GM23248 (cell line): ENCODE measurements at regions not wholly inside any gene's neighbourhood (a gene's known extent, or its start where the extent isn't known, plus 50 kb on each side); places are given as distances from the start of the nearest gene placed in this dataset.

ENCODE experiments used
- DNase-seq: peaks from one replicate; pipeline ENCODE4 v3.0.0-alpha.2; 2015
- H2AFZ ChIP-seq: fragments of 200-600 bp; sonication (generic); 2 replicates; pipeline ENCODE4 v1.6.1; 2016; ENCODE audit warnings: antibody characterized with exemption
- H3F3A ChIP-seq: fragments of 200-600 bp; sonication (generic); 2 replicates; pipeline ENCODE4 v1.6.1; 2016; ENCODE audit warnings: mild to moderate bottlenecking, antibody characterized with exemption, mixed run types; ENCODE audit not compliant: insufficient read depth
- H3K27ac ChIP-seq: fragments of 200-600 bp; sonication (generic); 2 replicates; pipeline ENCODE4 v1.5.1; 2016; ENCODE audit warnings: mild to moderate bottlenecking
- H3K27me3 ChIP-seq: fragments of 200-600 bp; sonication (generic); replicated peaks from 2 replicates; pipeline ENCODE4 v1.6.1; 2016; ENCODE audit warnings: mild to moderate bottlenecking; ENCODE audit not compliant: insufficient read depth
- H3K36me3 ChIP-seq: fragments of 200-600 bp; sonication (generic); 2 replicates; pipeline ENCODE4 v1.6.1; 2016; ENCODE audit warnings: low read depth, mild to moderate bottlenecking
- H3K4me1 ChIP-seq: fragments of 200-600 bp; sonication (generic); 2 replicates; pipeline ENCODE4 v1.6.1; 2016; ENCODE audit warnings: mild to moderate bottlenecking; ENCODE audit not compliant: insufficient read depth
- H3K4me2 ChIP-seq: fragments of 200-600 bp; sonication (generic); one replicate; pipeline ENCODE4 v1.6.1; 2016; ENCODE audit warnings: mild to moderate bottlenecking; ENCODE audit not compliant: unreplicated experiment
- H3K4me3 ChIP-seq: fragments of 200-600 bp; sonication (generic); 2 replicates; pipeline ENCODE4 v1.5.1; 2016; ENCODE audit warnings: mild to moderate bottlenecking
- H3K79me2 ChIP-seq: fragments of 200-600 bp; sonication (generic); 2 replicates; pipeline ENCODE4 v1.6.1; 2016; ENCODE audit warnings: mild to moderate bottlenecking; ENCODE audit not compliant: insufficient read depth
- H3K9ac ChIP-seq: fragments of 200-600 bp; sonication (generic); 2 replicates; pipeline ENCODE4 v1.6.1; 2016; ENCODE audit warnings: mild to moderate bottlenecking
- H3K9me2 ChIP-seq: fragments of 200-600 bp; sonication (generic); 2 replicates; pipeline ENCODE4 v1.6.1; 2016; ENCODE audit warnings: mixed run types, mild to moderate bottlenecking, moderate library complexity; ENCODE audit not compliant: insufficient read depth
- H3K9me3 ChIP-seq: fragments of 200-600 bp; sonication (generic); one replicate; pipeline ENCODE4 v1.6.1; 2017; ENCODE audit warnings: low read depth
- H4K20me1 ChIP-seq: fragments of 200-600 bp; sonication (generic); 2 replicates; pipeline ENCODE4 v1.6.0; 2016; ENCODE audit not compliant: insufficient read depth
- EZH2 ChIP-seq: fragments of 200-600 bp; sonication (generic); IDR thresholded peaks from 2 replicates; pipeline ENCODE4 v1.6.1; 2018; ENCODE audit warnings: antibody characterized with exemption, mild to moderate bottlenecking; ENCODE audit not compliant: insufficient read depth, poor library complexity, severe bottlenecking
- EZH2phosphoT487 ChIP-seq: fragments of 200-600 bp; sonication (generic); IDR thresholded peaks from 2 replicates; pipeline ENCODE4 v1.6.1; 2018; ENCODE audit warnings: antibody characterized with exemption, moderate library complexity, mild to moderate bottlenecking, low read depth; ENCODE audit not compliant: insufficient read depth
- WGBS, 2 experiments: methylation state at CpG; one replicate each; pipeline ENCODE4 v1.1.6; 2015 to 2017; ENCODE audit warnings: low lambda C conversion rate in 2 of 2, low coverage in 1 of 2; ENCODE audit errors: missing lambda C conversion rate in 2 of 2; 5-methylcytosine and 5-hydroxymethylcytosine counted together
- in situ Hi-C: fragments of 300-500 bp; cut with MboI; formaldehyde crosslinking; loops from 2 replicates; pipeline ENCODE4 v1.15.0; 2020

DNA sequence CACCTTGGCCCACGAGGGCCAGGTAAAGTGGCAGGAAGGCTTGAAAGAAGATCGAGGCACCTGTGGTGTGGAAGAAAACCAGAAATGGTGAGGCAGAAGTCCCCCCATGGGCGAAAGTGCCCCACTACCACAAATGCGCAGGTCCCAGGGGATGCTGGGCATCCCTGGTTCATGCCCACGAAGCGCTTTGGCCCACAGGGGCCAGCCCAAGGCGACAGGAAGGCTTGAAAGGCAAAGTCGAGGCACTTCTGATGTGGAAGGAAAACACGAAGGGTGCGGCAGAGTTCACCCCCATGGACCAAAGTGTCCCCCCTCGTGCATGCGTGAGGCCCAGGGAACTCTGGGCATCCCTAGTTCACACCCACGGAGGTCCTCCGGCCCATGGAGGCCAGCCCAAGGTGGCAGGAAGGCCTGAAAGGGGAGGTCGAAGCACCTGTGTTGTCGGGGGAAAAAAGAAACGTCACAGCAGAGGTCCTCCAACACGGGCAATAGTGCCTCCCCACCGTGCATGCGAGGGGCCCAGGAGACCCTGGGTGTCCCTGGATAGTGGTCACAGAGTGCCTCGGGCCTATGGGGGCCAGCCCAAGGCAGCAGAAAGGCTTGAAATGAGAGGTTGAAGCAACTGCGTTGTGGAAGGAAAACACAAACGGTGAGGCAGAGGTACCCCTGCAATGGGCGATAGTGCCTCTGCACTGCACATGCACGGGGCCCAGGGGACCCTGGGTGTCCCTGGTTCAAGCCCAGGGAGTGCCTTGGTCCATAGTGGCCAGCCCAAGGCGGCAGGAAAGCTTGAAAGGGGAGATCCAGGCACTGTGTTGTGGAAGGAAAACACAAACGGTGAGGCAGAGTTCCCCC lies 373.9 kb downstream of the ALG10 start:
- WGBS, 2 experiments: 38 to 39% methylated on average over 27 of the region's 27 CpGs
- Histone ChIP-seq H3K9ac (no peak overlapping the region), H3K9me3 (no peaks in the 10 kb centered on the region), H3K27ac (no peak overlapping the region), H3K36me3 (no peaks in the 10 kb centered on the region), H3K27me3 (no peaks in the 10 kb centered on the region), H4K20me1 (no peaks in the 10 kb centered on the region), H3F3A (no peaks in the 10 kb centered on the region), H3K4me3 (no peak overlapping the region), H3K79me2 (no peaks in the 10 kb centered on the region), H2AFZ (no peak overlapping the region), H3K4me1 (no peaks in the 10 kb centered on the region), H3K9me2 (no peaks in the 10 kb centered on the region), H3K4me2 (no peak overlapping the region)
- no peak for DNase-seq
- TF ChIP-seq EZH2: no peak
- in situ Hi-C loops: no loop called here

DNA sequence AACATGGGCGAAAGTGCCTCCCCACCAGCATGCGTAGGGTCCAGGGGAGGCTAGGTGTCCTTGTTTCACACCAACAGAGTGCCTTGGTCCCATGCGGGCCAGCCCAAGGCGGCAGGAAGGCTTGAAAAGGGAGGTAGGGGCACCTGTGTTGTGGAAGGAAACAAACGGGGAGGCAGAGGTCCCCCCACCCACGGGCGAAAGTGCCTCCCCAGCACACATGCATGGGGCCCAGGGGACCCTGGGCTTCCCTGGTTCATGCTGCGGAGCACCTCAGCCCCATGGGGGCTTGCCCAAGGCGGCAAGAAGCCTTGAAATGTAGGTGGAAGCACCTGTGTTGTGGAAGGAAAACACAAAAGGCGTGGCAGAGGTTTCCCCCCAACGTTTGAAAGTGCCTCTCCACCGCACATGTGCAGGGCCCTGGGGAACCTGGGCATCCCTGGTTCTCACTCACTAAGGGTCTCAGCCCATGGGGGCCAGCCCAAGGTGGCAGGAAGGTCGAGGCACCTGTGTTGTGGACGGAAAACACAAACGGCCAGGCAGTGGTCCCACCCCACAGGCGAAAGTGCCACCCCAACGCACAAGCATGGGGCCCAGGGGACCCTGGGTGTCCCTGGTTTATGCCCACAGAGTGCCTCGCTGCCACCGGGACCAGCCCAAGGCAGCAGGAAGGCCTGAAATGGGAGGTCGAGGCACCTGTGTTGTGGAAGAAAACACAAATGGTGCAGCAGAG lies 374.7 kb downstream of the ALG10 start:
- in situ Hi-C loops: no loop called here
- Histone ChIP-seq H3K9ac (no peak overlapping the region), H3K9me3 (no peaks in the 10 kb centered on the region), H3K4me1 (no peaks in the 10 kb centered on the region), H3K79me2 (no peaks in the 10 kb centered on the region), H4K20me1 (no peaks in the 10 kb centered on the region), H3K9me2 (no peaks in the 10 kb centered on the region), H3K27ac (no peak overlapping the region), H3K4me3 (no peak overlapping the region), H3K27me3 (no peaks in the 10 kb centered on the region), H2AFZ (no peak overlapping the region), H3K4me2 (no peak overlapping the region), H3K36me3 (no peaks in the 10 kb centered on the region), H3F3A (no peaks in the 10 kb centered on the region)
- no peak for DNase-seq
- 45% methylated on average over 19 to 20 of the region's 20 CpGs for WGBS, 2 experiments
- TF ChIP-seq EZH2 (no peak), EZH2phosphoT487 (no peak)

DNA sequence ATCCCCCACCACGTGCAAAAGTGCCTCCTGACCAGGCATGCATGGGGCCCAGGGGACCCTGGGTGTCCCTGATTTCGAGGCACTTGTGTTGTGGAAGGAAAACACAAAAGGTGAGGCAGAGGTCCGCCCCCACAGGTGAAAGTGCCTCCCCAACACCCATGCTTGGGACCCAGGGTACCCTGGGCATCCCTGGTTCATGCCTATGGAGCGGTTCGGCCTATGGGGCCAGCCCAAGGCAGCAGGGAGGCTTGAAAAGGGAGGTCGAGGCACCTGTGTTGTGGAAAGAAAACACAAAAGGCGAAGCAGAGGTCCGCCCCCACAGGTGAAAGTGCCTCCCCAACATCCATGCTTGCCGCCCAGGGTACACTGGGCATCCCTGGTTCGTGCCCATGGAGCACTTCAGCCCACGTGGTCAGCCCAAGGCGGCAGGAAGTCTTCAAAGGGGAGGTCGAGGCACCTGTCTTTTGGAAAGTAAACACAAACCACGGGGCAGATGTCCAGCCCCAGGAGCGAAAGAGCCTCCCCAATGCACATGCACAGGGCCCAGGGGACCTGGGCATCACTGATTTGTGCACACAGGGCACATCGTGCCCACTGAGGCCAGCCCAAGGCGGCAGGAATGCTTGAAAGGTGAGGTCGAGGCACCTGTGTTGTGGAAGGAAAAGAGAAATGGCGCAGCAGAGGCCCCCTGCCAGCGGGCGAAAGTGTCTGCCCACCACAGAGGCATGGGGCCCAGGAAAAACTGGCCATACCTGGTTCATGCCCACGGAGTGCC lies 375.5 kb downstream of the ALG10 start:
- in situ Hi-C loops: no loop called here

DNA sequence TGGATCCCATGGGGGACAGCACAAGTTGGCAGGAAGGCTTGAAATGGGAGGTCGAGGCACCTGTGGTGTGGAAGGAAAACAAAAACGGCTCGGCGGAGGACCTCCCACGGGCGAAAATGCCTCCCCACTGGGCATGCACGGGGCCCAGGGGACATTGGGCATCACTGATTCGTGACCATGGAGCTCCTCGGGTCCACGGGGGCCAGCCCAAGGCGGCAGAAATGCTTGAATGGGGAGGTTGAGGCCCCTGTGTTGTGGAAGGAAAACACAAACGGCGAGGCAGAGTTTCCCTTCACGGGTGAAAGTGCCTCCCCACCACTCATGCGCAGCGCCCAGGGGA lies 376.0 kb downstream of the ALG10 start:
- Histone ChIP-seq H3K9ac (no peak overlapping the region), H2AFZ (no peak overlapping the region), H3F3A (no peaks in the 10 kb centered on the region), H3K36me3 (no peaks in the 10 kb centered on the region), H4K20me1 (no peaks in the 10 kb centered on the region), H3K4me3 (no peak overlapping the region), H3K27me3 (no peaks in the 10 kb centered on the region), H3K79me2 (no peaks in the 10 kb centered on the region), H3K4me1 (no peaks in the 10 kb centered on the region), H3K9me3 (no peaks in the 10 kb centered on the region), H3K4me2 (no peak overlapping the region), H3K9me2 (no peaks in the 10 kb centered on the region), H3K27ac (no peak overlapping the region)
- DNase-seq: no peak
- in situ Hi-C loops: no loop called here
- TF ChIP-seq EZH2phosphoT487 (no peak), EZH2 (no peak)
- WGBS, 2 experiments: 39 to 46% methylated on average over 14 to 16 of the region's 16 CpGs

More for the DNA sequence above, 375.5 kb downstream of the ALG10 start:
- no peak overlapping the region for H3K4me3 ChIP-seq
- no peaks in the 10 kb centered on the region for H3K4me1 ChIP-seq
- TF ChIP-seq EZH2phosphoT487: no peak
- TF ChIP-seq EZH2: no peak
- DNase-seq: no peak
- H3F3A ChIP-seq: no peaks in the 10 kb centered on the region
- 36 to 39% methylated on average over 21 to 22 of the region's 22 CpGs for WGBS, 2 experiments
- no peaks in the 10 kb centered on the region for H3K9me3 ChIP-seq
- no peak overlapping the region for H3K9ac ChIP-seq
- H3K79me2 ChIP-seq: no peaks in the 10 kb centered on the region
- no peaks in the 10 kb centered on the region for H3K9me2 ChIP-seq
- H2AFZ ChIP-seq: no peak overlapping the region
- H3K27ac ChIP-seq: no peak overlapping the region
- H3K4me2 ChIP-seq: no peak overlapping the region
- no peaks in the 10 kb centered on the region for H3K36me3 ChIP-seq
- H3K27me3 ChIP-seq: no peaks in the 10 kb centered on the region
- H4K20me1 ChIP-seq: no peaks in the 10 kb centered on the region
